ENCODE measurements at regions not wholly inside any gene's neighbourhood (a gene's known extent, or its start where the extent isn't known, plus 50 kb on each side); places are given as distances from the start of the nearest gene placed in this dataset.

- TF ChIP-seq, protein P1, sequence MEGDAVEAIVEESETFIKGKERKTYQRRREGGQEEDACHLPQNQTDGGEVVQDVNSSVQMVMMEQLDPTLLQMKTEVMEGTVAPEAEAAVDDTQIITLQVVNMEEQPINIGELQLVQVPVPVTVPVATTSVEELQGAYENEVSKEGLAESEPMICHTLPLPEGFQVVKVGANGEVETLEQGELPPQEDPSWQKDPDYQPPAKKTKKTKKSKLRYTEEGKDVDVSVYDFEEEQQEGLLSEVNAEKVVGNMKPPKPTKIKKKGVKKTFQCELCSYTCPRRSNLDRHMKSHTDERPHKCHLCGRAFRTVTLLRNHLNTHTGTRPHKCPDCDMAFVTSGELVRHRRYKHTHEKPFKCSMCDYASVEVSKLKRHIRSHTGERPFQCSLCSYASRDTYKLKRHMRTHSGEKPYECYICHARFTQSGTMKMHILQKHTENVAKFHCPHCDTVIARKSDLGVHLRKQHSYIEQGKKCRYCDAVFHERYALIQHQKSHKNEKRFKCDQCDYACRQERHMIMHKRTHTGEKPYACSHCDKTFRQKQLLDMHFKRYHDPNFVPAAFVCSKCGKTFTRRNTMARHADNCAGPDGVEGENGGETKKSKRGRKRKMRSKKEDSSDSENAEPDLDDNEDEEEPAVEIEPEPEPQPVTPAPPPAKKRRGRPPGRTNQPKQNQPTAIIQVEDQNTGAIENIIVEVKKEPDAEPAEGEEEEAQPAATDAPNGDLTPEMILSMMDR (IDR thresholded peaks at IDR 0.05; ENCODE audit: low read depth, low read length), result no peak
- no peak for TF ChIP-seq MYC (IDR thresholded peaks at IDR 0.05; ENCODE audit: low read depth, low read length)
- no peak for TF ChIP-seq POLR2A (IDR thresholded peaks at IDR 0.05; ENCODE audit: extremely low read depth, insufficient read length)
Measured at GRCh38 chr18:1464444-1465217, 560.0 kb downstream of the ADCYAP1 start.
